LNCaP clone FGC (cell line): ENCODE measurements at regions not wholly inside any gene's neighbourhood (a gene's known extent, or its start where the extent isn't known, plus 50 kb on each side); places are given as distances from the start of the nearest gene placed in this dataset.

Experiments
- DNase-seq: peaks from one replicate; pipeline ENCODE4 v3.0.0-alpha.2; 2011; ENCODE audit warnings: low read depth
- H3K4me3 ChIP-seq: 2 replicates; pipeline ENCODE4 v1.5.1; 2011; ENCODE audit warnings: mild to moderate bottlenecking, low read depth, low read length, control low read depth
- TF ChIP-seq, protein P1 (sequence below): IDR thresholded peaks from 2 replicates; pipeline ENCODE4 v1.5.1; 2012; ENCODE audit warnings: mild to moderate bottlenecking; ENCODE audit not compliant: control insufficient read depth, insufficient read depth; ENCODE audit errors: extremely low read depth

GRCh38 chr10:61567729-61568128, 95.0 kb upstream of the CABCOCO1 start:
- DNase-seq, result no peak
- TF ChIP-seq, protein P1, sequence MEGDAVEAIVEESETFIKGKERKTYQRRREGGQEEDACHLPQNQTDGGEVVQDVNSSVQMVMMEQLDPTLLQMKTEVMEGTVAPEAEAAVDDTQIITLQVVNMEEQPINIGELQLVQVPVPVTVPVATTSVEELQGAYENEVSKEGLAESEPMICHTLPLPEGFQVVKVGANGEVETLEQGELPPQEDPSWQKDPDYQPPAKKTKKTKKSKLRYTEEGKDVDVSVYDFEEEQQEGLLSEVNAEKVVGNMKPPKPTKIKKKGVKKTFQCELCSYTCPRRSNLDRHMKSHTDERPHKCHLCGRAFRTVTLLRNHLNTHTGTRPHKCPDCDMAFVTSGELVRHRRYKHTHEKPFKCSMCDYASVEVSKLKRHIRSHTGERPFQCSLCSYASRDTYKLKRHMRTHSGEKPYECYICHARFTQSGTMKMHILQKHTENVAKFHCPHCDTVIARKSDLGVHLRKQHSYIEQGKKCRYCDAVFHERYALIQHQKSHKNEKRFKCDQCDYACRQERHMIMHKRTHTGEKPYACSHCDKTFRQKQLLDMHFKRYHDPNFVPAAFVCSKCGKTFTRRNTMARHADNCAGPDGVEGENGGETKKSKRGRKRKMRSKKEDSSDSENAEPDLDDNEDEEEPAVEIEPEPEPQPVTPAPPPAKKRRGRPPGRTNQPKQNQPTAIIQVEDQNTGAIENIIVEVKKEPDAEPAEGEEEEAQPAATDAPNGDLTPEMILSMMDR, result no peak
- no peak overlapping the region for H3K4me3 ChIP-seq

DNA sequence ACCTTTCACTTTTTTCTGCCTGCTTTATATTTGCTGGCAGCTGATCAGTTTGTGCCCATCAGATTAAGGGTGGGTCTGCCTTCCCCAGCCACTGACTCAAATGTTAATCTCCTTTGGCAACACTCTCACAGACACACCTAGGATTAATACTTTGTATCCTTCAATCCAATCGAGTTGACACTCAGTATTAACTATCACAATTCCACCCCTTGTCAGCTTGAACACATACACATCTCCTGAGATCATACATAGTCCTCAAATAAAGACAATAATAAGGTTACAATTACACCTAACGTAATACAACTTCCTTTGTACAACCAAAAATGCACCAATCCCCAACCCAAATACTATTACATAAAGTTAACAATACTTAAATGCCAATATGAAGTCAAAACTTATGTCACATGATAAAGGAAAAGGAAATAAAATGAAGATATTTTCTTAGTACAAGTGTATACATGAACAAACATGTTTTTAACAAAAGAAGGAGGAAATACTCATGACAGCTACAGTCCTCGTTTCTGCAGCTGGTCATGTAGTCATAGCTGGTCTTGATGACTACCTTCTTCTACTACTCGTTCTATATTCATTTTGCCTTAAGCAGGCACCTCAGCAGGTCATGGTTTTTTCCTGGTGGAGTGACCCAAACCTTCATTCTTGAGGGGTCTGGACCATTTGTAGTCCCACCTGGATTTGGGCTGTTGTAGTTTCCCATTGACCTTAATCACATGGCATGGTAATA, 96.7 kb upstream of the CABCOCO1 start:
- DNase-seq, result no peak
- TF ChIP-seq, protein P1, result no peak

GRCh38 chr10:61564444-61564843, 98.3 kb upstream of the CABCOCO1 start:
- TF ChIP-seq, protein P1, result no peak
- no peak overlapping the region for H3K4me3 ChIP-seq
- DNase-seq, result no peak

More for the DNA sequence above, 96.7 kb upstream of the CABCOCO1 start:
- H3K4me3 ChIP-seq, result no peak overlapping the region

DNA sequence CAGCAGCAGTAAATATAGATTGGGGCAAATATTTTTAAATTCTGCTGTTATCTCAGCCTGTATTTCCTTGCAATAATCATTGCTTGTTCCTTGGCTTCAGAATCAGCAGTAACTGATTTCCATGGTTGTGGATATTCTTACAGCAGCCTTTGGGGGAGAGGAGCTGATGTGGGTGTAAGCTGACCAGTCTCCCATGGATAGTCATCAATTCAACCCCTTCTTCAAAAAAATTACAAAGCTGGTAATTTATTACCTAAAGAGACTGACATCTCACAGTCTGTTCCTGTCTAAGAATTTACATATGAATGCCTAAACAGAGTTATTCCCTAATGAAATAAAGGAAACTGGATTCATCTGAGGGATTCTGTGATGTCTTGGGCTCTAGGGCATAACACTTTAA, 103.1 kb upstream of the CABCOCO1 start:
- no peak overlapping the region for H3K4me3 ChIP-seq
- DNase-seq, result no peak
- TF ChIP-seq, protein P1, result no peak

DNA sequence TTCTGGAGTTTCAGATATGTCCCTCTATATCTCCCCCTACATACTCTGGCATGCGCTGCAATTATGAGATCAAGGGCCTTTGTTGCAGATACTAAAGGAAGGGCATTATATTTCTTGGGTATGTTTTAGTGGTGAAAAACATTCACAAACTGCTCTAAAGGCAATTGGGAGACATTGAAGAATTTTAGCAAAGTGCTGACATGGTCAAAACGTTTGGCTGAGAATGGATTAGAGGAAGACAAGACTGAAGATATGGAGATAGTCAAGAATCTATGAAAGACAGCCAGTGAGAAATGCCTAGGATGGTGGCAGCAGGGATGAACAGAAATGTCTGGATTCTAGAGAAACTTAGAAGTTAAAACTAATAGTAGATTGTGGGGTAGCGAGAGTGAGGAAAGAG, 104.5 kb upstream of the CABCOCO1 start:
- H3K4me3 ChIP-seq, result no peak overlapping the region
- no peak for DNase-seq
- TF ChIP-seq, protein P1, result no peak

DNA sequence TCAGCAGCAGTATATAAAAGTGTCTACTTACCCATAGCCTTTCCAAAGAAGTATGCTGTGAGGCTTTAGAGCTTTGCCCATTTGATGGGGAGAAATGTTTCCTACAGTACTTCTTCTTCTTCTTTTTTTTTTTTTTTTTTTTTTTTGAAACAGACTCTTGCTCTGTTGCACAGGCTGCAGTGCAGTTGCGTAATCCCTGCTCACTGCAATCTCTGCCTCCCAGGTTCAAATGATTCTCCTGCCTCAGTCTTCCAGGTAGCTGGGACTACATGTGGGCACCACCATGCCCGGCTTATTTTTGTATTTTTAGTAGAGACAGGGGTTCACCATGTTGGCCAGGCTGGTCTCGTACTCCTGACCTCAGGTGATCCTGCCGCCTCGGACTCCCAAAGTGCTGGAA, 101.7 kb upstream of the TMEM26 start:
- no peak overlapping the region for H3K4me3 ChIP-seq
- no peak for DNase-seq
- TF ChIP-seq, protein P1, result no peak

GRCh38 chr10:61549861-61550260, 96.7 kb upstream of the TMEM26 start:
- H3K4me3 ChIP-seq, result no peak overlapping the region
- no peak for DNase-seq
- TF ChIP-seq, protein P1, result no peak
